ENCODE measurements at regions not wholly inside any gene's neighbourhood (a gene's known extent, or its start where the extent isn't known, plus 50 kb on each side); places are given as distances from the start of the nearest gene placed in this dataset.

DNA sequence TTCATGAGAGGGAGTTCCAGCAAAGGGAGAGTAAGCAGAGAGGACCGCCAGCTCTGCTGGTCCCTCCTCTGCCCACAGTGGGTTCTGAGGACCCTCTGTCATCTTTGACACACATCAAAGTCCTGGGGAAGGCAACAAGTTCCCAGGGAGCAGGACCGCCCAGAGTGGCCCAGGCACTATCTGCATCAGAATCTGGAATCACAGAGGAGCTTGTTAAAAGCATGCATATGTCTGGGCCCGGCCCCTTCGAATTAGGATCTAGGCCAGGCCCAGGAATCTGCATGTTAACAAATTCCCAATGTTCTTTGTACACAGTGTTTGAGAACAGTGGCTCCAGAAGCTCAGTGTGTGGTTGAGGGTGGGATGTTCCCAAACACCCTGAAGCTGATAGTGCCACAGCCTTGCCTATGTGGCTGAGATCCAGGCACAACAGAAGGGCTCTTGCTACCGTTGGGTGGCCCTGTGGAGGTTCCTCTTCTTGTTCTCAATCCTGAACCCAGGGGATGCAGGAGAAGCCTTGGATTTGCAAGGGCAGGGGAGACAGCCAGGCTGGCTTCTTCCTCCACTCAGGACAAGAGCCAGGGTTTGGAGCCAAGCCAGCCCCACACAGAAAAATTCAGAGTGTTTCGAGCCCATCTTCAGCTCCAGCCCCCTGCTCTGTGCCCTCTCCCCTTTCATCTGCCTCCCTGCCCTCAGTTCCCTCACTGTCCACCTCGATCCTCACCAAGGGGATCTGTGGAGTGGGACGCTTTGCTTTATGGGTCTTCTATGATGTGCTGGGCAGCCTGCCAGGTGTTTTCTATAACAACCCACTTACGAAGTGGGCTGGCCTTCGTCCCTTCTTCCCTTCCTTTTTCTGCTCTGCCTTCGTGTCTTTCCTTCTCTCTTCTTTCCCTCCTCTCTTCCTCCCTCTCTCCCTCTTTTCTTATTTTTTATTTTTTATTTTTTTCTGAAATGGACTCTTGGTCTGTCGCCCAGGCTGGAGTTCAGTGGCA lies 129.0 kb upstream of the TMPRSS2 start:
- Histone ChIP-seq H3K4me1 (ENCODE audit: insufficient read depth, low read length, poor library complexity, severe bottlenecking) (no peaks in the 10 kb centered on the region), H3K9me3 (ENCODE audit: low read length) (no peaks in the 10 kb centered on the region), H4K20me1 (ENCODE audit: insufficient read depth, low read length) (no peaks in the 10 kb centered on the region), H3K4me3 (ENCODE audit: low read depth, low read length, poor library complexity, severe bottlenecking) (no peak overlapping the region), H3K27ac (ENCODE audit: low read depth, low read length, poor library complexity, severe bottlenecking) (no peak overlapping the region), H3K4me2 (ENCODE audit: low read length) (no peak overlapping the region), H3K9me2 (ENCODE audit: insufficient read depth, low read length) (no peaks in the 10 kb centered on the region), H2AFZ (ENCODE audit: low read length) (no peak overlapping the region), H3K79me2 (ENCODE audit: insufficient read depth, low read depth, low read length) (no peaks in the 10 kb centered on the region), H3K36me3 (ENCODE audit: insufficient read depth, low read length) (no peaks in the 10 kb centered on the region)
- BruUV-seq (replicated peaks), result no TSS peak
- intact Hi-C loops (cut with micrococcal nuclease; ENCODE audit: unreplicated experiment), result no loop called here
- TF ChIP-seq, protein P1, sequence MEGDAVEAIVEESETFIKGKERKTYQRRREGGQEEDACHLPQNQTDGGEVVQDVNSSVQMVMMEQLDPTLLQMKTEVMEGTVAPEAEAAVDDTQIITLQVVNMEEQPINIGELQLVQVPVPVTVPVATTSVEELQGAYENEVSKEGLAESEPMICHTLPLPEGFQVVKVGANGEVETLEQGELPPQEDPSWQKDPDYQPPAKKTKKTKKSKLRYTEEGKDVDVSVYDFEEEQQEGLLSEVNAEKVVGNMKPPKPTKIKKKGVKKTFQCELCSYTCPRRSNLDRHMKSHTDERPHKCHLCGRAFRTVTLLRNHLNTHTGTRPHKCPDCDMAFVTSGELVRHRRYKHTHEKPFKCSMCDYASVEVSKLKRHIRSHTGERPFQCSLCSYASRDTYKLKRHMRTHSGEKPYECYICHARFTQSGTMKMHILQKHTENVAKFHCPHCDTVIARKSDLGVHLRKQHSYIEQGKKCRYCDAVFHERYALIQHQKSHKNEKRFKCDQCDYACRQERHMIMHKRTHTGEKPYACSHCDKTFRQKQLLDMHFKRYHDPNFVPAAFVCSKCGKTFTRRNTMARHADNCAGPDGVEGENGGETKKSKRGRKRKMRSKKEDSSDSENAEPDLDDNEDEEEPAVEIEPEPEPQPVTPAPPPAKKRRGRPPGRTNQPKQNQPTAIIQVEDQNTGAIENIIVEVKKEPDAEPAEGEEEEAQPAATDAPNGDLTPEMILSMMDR (conservative IDR thresholded peaks at IDR 0.05; ENCODE audit: low read length), result no peak
- DNase-seq (ENCODE audit: low spot score), result no peak
- ChIA-PET POLR2A (no interaction called here), CTCF (ENCODE audit: unreplicated experiment) (no interaction called here)

DNA sequence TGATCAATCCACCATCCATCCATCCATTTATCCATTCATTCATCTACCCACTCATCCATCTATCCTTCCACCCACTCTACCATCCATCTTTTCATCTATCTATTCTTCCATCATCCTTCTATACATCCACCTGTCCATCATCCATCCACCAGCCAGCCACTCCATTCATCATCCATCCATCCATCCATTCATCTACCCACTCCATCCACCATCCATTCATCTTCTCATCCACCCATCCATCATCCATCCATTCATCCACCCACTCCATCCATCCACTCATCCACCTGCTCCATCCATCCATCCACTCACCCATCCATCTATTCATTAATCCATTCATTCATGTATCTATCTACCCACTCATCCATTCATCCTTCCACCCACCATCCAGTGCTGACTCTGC lies 127.9 kb upstream of the TMPRSS2 start:
- no peak overlapping the region for H3K27ac ChIP-seq (ENCODE audit: low read depth, low read length, poor library complexity, severe bottlenecking)
- H2AFZ ChIP-seq (ENCODE audit: low read length), result no peak overlapping the region
- no peaks in the 10 kb centered on the region for H3K9me3 ChIP-seq (ENCODE audit: low read length)
- no peaks in the 10 kb centered on the region for H4K20me1 ChIP-seq (ENCODE audit: insufficient read depth, low read length)
- BruUV-seq (replicated peaks), result no TSS peak
- POLR2A ChIA-PET, result no interaction called here
- H3K79me2 ChIP-seq (ENCODE audit: insufficient read depth, low read depth, low read length), result no peaks in the 10 kb centered on the region
- no peaks in the 10 kb centered on the region for H3K36me3 ChIP-seq (ENCODE audit: insufficient read depth, low read length)
- H3K4me3 ChIP-seq (ENCODE audit: low read depth, low read length, poor library complexity, severe bottlenecking), result no peak overlapping the region
- no peaks in the 10 kb centered on the region for H3K4me1 ChIP-seq (ENCODE audit: insufficient read depth, low read length, poor library complexity, severe bottlenecking)
- CTCF ChIA-PET (ENCODE audit: unreplicated experiment), result no interaction called here
- no peak for DNase-seq (ENCODE audit: low spot score)
- H3K9me2 ChIP-seq (ENCODE audit: insufficient read depth, low read length), result no peaks in the 10 kb centered on the region
- intact Hi-C loops (cut with micrococcal nuclease; ENCODE audit: unreplicated experiment), result no loop called here
- H3K4me2 ChIP-seq (ENCODE audit: low read length), result no peak overlapping the region
- TF ChIP-seq, protein P1 (conservative IDR thresholded peaks at IDR 0.05; ENCODE audit: low read length), result no peak
- no peak for TF ChIP-seq EZH2phosphoT487 (IDR thresholded peaks at IDR 0.05; ENCODE audit: borderline replicate concordance, low read depth, low read length)

DNA sequence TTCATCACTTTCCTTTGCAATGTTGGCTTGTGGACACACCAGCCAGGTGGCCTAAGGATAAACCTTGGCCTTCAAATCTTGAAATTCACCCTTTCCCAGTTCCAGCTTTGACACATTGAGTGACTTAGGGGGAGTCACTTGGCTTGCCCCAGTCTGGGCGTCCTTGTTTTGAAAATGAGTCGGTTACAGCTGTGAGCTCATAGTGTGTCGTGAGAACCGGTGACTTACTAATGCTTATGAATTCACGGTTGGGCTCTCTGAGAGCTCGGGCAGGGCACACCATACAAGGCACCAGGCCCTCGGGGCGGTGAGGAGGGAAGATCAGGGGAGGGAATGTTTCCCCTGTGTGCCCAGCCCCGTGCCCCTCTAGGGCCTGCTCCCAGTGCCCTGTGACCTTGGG lies 126.9 kb upstream of the TMPRSS2 start:
- Histone ChIP-seq H3K36me3 (ENCODE audit: insufficient read depth, low read length) (no peaks in the 10 kb centered on the region), H3K79me2 (ENCODE audit: insufficient read depth, low read depth, low read length) (no peaks in the 10 kb centered on the region), H3K9me3 (ENCODE audit: low read length) (no peaks in the 10 kb centered on the region), H3K4me1 (ENCODE audit: insufficient read depth, low read length, poor library complexity, severe bottlenecking) (no peaks in the 10 kb centered on the region), H3K27ac (ENCODE audit: low read depth, low read length, poor library complexity, severe bottlenecking) (no peak overlapping the region), H3K9me2 (ENCODE audit: insufficient read depth, low read length) (no peaks in the 10 kb centered on the region), H3K4me3 (ENCODE audit: low read depth, low read length, poor library complexity, severe bottlenecking) (no peak overlapping the region), H4K20me1 (ENCODE audit: insufficient read depth, low read length) (no peaks in the 10 kb centered on the region), H2AFZ (ENCODE audit: low read length) (no peak overlapping the region), H3K4me2 (ENCODE audit: low read length) (no peak overlapping the region)
- no TSS peak for BruUV-seq (replicated peaks)
- intact Hi-C loops (cut with micrococcal nuclease; ENCODE audit: unreplicated experiment), result no loop called here
- TF ChIP-seq, protein P1 (conservative IDR thresholded peaks at IDR 0.05; ENCODE audit: low read length), result no peak
- TF ChIP-seq EZH2phosphoT487 (IDR thresholded peaks at IDR 0.05; ENCODE audit: borderline replicate concordance, low read depth, low read length), result no peak
- ChIA-PET POLR2A (no interaction called here), CTCF (ENCODE audit: unreplicated experiment) (no interaction called here)
- no peak for DNase-seq (ENCODE audit: low spot score)
